B cell (primary cell): ENCODE measurements at regions not wholly inside any gene's neighbourhood (a gene's known extent, or its start where the extent isn't known, plus 50 kb on each side); places are given as distances from the start of the nearest gene placed in this dataset.

Experiments used
- ATAC-seq: fragments of 200-7000 bp; cut with Tn5 transposase; one replicate; pipeline ENCODE4 v1.10.0; 2021; ENCODE audit warnings: low read depth, mild to moderate bottlenecking, moderate number of reproducible peaks, moderate library complexity
- CTCF ChIA-PET: fragments of 350-600 bp; sonication (Branson Sonifier 250); formaldehyde crosslinking; loops from one replicate; lab custom pipeline; 2021; ENCODE audit warnings: antibody characterized with exemption, inconsistent platforms; lab: Charles Lee
- POLR2A ChIA-PET: fragments of 350-600 bp; sonication (Branson Sonifier 250); formaldehyde crosslinking; loops from one replicate; lab custom pipeline; 2021; ENCODE audit warnings: antibody characterized with exemption; lab: Charles Lee
- DNase-seq: peaks from one replicate; pipeline ENCODE4 v3.0.0; 2013
- H2AFZ ChIP-seq: 2 replicates; pipeline ENCODE4 v1.6.1; 2012; ENCODE audit warnings: mild to moderate bottlenecking, low read depth, low read length; ENCODE audit not compliant: insufficient read depth, poor library complexity, severe bottlenecking
- H3K27ac ChIP-seq, 2 donors: 1 replicate in 1 of 2; 2 replicates in 1 of 2; pipeline ENCODE4 v1.5.1; 2012 to 2013; ENCODE audit warnings: low read length in 2 of 2, mild to moderate bottlenecking in 2 of 2, moderate library complexity in 1 of 2
- H3K27me3 ChIP-seq, 4 experiments: fragments of 200-600 bp in 1 of 4; sonication (generic) in 1 of 4; replicated peaks in 1 of 4; 1 replicate in 2 of 4; 2 replicates in 2 of 4; pipeline versions ENCODE4 v1.6.1 to v1.7.0; 2013 to 2016; ENCODE audit warnings: low read length in 3 of 4, mild to moderate bottlenecking in 2 of 4, mixed read lengths in 1 of 4, moderate library complexity in 1 of 4; ENCODE audit not compliant: insufficient read depth in 4 of 4, control insufficient read depth in 3 of 4; ENCODE audit errors: control extremely low read depth in 1 of 4
- H3K36me3 ChIP-seq, 2 experiments: replicated peaks in 1 of 2; 1 replicate in 1 of 2; 2 replicates in 1 of 2; pipeline versions ENCODE4 v1.6.1 to v1.7.1; 2013; ENCODE audit warnings: low read length in 1 of 2; ENCODE audit not compliant: insufficient read depth in 2 of 2, control insufficient read depth in 1 of 2; ENCODE audit errors: control extremely low read depth in 1 of 2, extremely low read depth in 1 of 2
- H3K4me1 ChIP-seq, 2 donors: fragments of 200-600 bp in 1 of 2; sonication (generic) in 1 of 2; 1 replicate in 1 of 2; 2 replicates in 1 of 2; pipeline versions ENCODE4 v1.5.1 to v1.6.1; 2013 to 2017; ENCODE audit warnings: low read length in 2 of 2; ENCODE audit not compliant: control insufficient read depth in 2 of 2, insufficient read depth in 2 of 2
- H3K4me2 ChIP-seq: replicated peaks from 2 replicates; pipeline ENCODE3; 2012; ENCODE audit warnings: mild to moderate bottlenecking, low read depth, low read length; ENCODE audit not compliant: poor library complexity, severe bottlenecking
- H3K4me3 ChIP-seq, 5 experiments: fragments of 200-600 bp in 1 of 5; sonication (generic) in 1 of 5; 1 replicate in 3 of 5; 2 replicates in 2 of 5; pipeline versions ENCODE4 v1.5.1 to v1.7.0; 2011 to 2016; ENCODE audit warnings: low read length in 4 of 5, mild to moderate bottlenecking in 4 of 5, low read depth in 2 of 5, control low read depth in 1 of 5, moderate library complexity in 1 of 5; ENCODE audit not compliant: insufficient read depth in 1 of 5; ENCODE audit errors: control extremely low read depth in 1 of 5, extremely low read depth in 1 of 5
- H3K79me2 ChIP-seq: fragments of 200-600 bp; sonication (generic); one replicate; pipeline ENCODE4 v1.6.0; 2016; ENCODE audit warnings: low read length; ENCODE audit not compliant: control insufficient read depth, insufficient read depth
- H3K9ac ChIP-seq: fragments of 200-600 bp; sonication (generic); 2 replicates; pipeline ENCODE4 v1.6.1; 2017; ENCODE audit warnings: mild to moderate bottlenecking, low read length, moderate library complexity
- H3K9me3 ChIP-seq, 3 donors: one replicate each; pipeline versions ENCODE4 v1.6.1 to v1.7.1; 2013; ENCODE audit warnings: low read length in 2 of 3; ENCODE audit not compliant: control insufficient read depth in 2 of 3, insufficient read depth in 1 of 3; ENCODE audit errors: control extremely low read depth in 1 of 3
- H4K20me1 ChIP-seq: 2 replicates; pipeline ENCODE4 v1.6.0; 2012; ENCODE audit warnings: mild to moderate bottlenecking, low read length; ENCODE audit not compliant: insufficient read depth, control insufficient read depth, poor library complexity, severe bottlenecking
- H3K27ac Mint-ChIP-seq: one replicate; pipeline ENCODE4 v1.8.0; 2021; ENCODE audit warnings: mixed read lengths
- H3K27me3 Mint-ChIP-seq: one replicate; pipeline ENCODE4 v1.8.0; 2021; ENCODE audit warnings: mixed read lengths
- H3K4me1 Mint-ChIP-seq: one replicate; pipeline ENCODE4 v1.8.0; 2021; ENCODE audit warnings: mixed read lengths
- H3K4me3 Mint-ChIP-seq: one replicate; pipeline ENCODE4 v1.8.0; 2021; ENCODE audit warnings: mixed read lengths
- H3K9me3 Mint-ChIP-seq: one replicate; pipeline ENCODE4 v1.8.0; 2022; ENCODE audit warnings: mixed read lengths; ENCODE audit not compliant: insufficient read depth
- CTCF ChIP-seq: fragments of 200-600 bp; IDR thresholded peaks from one replicate; pipeline ENCODE4 v1.8.0; 2022; ENCODE audit warnings: antibody characterized with exemption, mild to moderate bottlenecking
- EZH2 ChIP-seq: IDR thresholded peaks from 2 replicates; pipeline ENCODE4 v1.6.1; 2012; ENCODE audit warnings: borderline replicate concordance, low read depth, mild to moderate bottlenecking, moderate library complexity, low read length; ENCODE audit not compliant: insufficient read depth, poor library complexity, severe bottlenecking
- WGBS: methylation state at CpG from one replicate; pipeline ENCODE4 v1.1.5; 2013; ENCODE audit warnings: missing lambda C conversion rate; ENCODE audit not compliant: insufficient coverage; 5-methylcytosine and 5-hydroxymethylcytosine counted together
- intact Hi-C: fragments of 100-400 bp; cut with micrococcal nuclease; formaldehyde crosslinking; loops from one replicate; pipeline ENCODE4 v1.10.0; 2022

- ChIA-PET CTCF (no interaction called here), POLR2A (no interaction called here)
- intact Hi-C loops: no loop called here
- H3K9ac ChIP-seq: no peak overlapping the region
- no peak overlapping the region for H3K27ac ChIP-seq
- no peak overlapping the region for H2AFZ ChIP-seq
- H3K27me3 Mint-ChIP-seq: peaks cover 9% of the 10 kb centered on the region
- H3K4me1 ChIP-seq: peaks cover 0 to 12% of the 10 kb centered on the region in 2 donors
- no peak overlapping the region for H3K4me2 ChIP-seq
- 90% methylated on average over 10 of the region's 19 CpGs for WGBS
- H3K4me3 ChIP-seq: no peak overlapping the region
- H3K9me3 Mint-ChIP-seq: no peaks in the 10 kb centered on the region
- ATAC-seq: no peak
- H3K4me1 Mint-ChIP-seq: peaks cover 10% of the 10 kb centered on the region
- H4K20me1 ChIP-seq: no peaks in the 10 kb centered on the region
- H3K27ac Mint-ChIP-seq: no peak overlapping the region
- peaks cover 0 to 30% (median 0%) of the 10 kb centered on the region in 3 donors for H3K9me3 ChIP-seq
- no peak for DNase-seq
- no peaks in the 10 kb centered on the region for H3K36me3 ChIP-seq
- H3K4me3 Mint-ChIP-seq: no peak overlapping the region
- TF ChIP-seq CTCF: no peak
- TF ChIP-seq EZH2: no peak
- no peaks in the 10 kb centered on the region for H3K27me3 ChIP-seq
- H3K79me2 ChIP-seq: no peaks in the 10 kb centered on the region
These were observed 131.0 kb upstream of the PPP2R2D start for GRCh38 chr10:131769571-131770410.

GRCh38 chr10:131770946-131771633, 129.7 kb upstream of the PPP2R2D start:
- Mint-ChIP-seq H3K27me3 (peaks cover 9% of the 10 kb centered on the region), H3K9me3 (peaks cover under 1% of the 10 kb centered on the region), H3K4me1 (no peaks in the 10 kb centered on the region), H3K27ac (no peak overlapping the region), H3K4me3 (no peak overlapping the region)
- H4K20me1 ChIP-seq: no peaks in the 10 kb centered on the region
- H3K27ac ChIP-seq: no peak overlapping the region
- ATAC-seq: no peak
- no peaks in the 10 kb centered on the region for H3K79me2 ChIP-seq
- POLR2A ChIA-PET: no interaction called here
- H3K36me3 ChIP-seq: no peaks in the 10 kb centered on the region
- WGBS: 76% methylated on average over 21 of the region's 21 CpGs
- H3K27me3 ChIP-seq: no peaks in the 10 kb centered on the region
- H3K4me2 ChIP-seq: no peak overlapping the region
- peaks cover 0 to 32% (median 2%) of the 10 kb centered on the region in 3 donors for H3K9me3 ChIP-seq
- H2AFZ ChIP-seq: no peak overlapping the region
- intact Hi-C loops: no loop called here
- peaks cover 0 to 6% of the 10 kb centered on the region in 2 donors for H3K4me1 ChIP-seq
- no peak overlapping the region for H3K4me3 ChIP-seq
- DNase-seq: no peak
- TF ChIP-seq CTCF (no peak), EZH2 (no peak)
- CTCF ChIA-PET: no interaction called here
- H3K9ac ChIP-seq: no peak overlapping the region
